HG03175 (cell line): ENCODE measurements at regions not wholly inside any gene's neighbourhood (a gene's known extent, or its start where the extent isn't known, plus 50 kb on each side); places are given as distances from the start of the nearest gene placed in this dataset.
A peak's percentile ranks its signal among the peaks of the same experiment; 100 is the strongest.

Source experiments
- ATAC-seq: cut with Tn5 transposase; IDR thresholded peaks from one replicate; pipeline ENCODE4 v1.9.1; 2021; ENCODE audit warnings: mild to moderate bottlenecking, moderate library complexity; ENCODE audit not compliant: unreplicated experiment

- no peak for ATAC-seq
Measured at GRCh38 chr3:21357241-21357640, 393.8 kb downstream of the ZNF385D start.

DNA sequence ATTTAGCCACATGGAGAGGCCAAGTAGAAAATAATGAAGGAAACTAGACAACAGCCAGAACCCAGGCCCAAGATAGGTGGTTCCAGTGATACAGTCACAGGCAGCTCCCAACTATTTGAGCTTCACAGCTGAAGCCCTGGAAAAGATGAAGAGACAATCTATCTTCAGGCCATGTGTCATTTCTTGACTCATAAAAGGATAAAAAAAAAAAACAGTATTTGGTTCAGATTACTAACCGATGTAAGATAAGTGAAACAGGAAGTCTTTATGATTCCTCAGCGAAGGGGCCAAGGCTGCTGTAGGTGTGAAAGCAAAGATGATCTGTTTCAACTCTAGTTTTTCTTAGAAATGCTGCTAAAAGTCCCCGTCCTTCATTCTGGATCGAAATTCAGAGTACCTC, 394.6 kb downstream of the ZNF385D start:
- no peak for ATAC-seq

DNA sequence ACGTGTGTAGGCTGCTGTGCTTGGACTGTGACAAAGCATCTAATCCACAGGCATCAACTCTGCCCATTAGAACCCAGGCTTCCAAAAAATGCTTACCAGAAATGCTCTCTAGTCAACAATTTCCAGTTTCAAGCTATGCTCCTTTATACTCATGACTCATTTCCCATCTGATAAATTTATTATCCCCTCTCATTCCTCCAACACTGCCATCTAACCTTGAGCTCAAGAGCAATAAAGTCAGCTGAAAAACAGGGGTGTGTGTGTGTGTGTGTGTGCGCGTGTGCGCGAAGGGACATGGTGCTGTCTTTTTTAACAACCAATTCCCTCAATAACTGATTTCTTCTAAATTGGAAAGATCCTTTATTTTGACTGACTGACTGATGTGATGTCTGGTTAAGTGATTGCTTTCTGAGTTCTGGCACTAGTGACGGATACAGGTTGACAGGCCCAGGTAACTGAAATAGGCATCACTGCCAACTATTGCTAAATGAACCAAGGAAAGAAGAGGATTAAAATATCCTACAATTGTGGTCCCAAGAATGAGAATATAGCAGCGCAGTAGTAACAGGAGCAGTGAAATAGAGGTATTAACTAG, 405.5 kb downstream of the ZNF385D start:
- ATAC-seq: no peak

- ATAC-seq: no peak
Measured at GRCh38 chr3:21331857-21332256, 419.2 kb downstream of the ZNF385D start.

- ATAC-seq: no peak
Measured at GRCh38 chr3:21331321-21331720, 419.7 kb downstream of the ZNF385D start.

DNA sequence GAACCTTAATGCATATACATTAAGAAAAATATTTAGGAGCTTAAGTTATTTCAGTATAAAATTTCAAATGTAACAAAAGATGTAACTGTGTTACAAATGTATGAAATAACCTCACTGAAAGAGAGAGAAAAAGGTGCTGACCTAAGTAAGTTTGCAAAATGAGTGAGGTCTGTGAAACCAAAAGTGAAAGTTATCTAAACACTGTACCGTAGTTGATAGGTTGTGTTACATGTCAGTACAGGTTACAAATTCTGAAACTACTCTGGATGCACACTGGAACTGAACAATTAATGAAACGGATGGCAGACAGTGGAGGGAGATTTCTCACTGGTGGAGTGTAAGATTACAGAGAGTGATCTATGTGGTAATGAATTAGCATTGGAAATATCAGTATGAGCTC, 420.7 kb downstream of the ZNF385D start:
- peak; percentile 70 for ATAC-seq

DNA sequence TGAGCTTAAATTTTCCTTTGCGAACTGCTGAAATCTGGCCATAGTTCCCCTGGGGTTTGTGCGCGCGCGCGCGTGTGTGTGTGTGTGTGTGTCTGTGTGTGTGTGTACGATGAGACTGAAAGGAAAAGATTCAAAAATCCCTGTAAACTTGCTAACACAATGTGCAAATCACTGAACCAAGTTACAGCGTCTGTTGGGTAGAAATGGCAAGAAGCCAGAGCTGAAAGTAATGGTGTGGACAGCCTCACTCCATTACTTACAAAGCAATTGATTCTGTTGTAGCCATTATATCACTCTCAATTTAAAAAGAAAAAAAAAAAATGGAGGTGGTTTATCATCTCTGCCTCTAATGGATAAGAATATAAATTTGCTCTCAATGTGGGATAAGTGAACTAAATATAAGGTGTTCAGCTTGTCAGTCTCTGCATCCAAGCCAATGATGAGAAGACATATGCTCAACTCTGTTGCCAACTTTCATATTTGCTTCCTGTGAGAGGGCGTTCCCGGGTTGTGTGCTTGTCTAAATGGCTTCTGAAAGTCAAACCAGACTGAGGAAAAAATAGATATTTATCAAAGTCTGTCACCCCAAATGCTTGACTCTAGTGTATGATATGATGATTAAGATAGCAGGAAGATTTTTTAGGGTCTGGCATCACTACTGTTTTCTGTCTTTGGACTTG, 422.2 kb downstream of the ZNF385D start:
- ATAC-seq: no peak

GRCh38 chr3:21326704-21327475, 424.1 kb downstream of the ZNF385D start:
- ATAC-seq: no peak

DNA sequence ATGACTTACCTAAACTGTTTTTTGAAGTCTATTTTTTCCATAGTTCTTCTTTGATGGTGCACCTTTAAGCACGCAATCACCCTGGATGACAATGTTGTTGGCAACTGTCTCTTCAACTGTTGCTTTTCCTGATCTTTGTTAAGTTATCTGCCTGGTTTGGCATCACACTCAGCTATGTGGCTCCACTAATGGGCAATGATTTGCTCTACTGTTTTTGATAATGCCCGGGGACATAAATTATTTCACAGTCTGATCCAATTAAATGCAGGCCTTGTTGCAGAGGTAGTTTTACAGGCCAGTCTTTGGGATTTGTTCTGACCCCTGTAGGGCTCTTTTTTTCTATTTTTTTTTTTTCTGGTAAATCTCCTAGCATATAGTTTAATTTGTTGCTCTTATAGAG, 436.3 kb downstream of the ZNF385D start:
- no peak for ATAC-seq

DNA sequence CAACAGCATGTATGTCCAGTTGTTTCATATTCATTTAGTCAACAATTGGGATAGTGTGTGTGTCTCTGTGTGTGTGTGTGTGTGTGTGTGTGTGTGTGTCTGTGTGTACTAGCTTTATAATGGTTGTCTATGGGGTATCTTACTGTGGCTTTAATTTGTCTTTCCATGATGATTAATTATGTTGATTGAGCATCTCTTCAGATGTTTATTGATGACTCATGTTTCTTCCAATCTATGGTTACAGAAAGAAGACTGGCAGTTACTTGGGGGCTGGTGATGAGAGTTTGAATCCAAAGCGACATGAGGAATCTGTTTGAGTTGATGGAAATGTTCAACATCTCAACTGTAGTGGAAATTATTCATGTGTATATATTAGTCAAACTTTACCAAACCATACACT, 440.1 kb downstream of the ZNF385D start:
- ATAC-seq: no peak

DNA sequence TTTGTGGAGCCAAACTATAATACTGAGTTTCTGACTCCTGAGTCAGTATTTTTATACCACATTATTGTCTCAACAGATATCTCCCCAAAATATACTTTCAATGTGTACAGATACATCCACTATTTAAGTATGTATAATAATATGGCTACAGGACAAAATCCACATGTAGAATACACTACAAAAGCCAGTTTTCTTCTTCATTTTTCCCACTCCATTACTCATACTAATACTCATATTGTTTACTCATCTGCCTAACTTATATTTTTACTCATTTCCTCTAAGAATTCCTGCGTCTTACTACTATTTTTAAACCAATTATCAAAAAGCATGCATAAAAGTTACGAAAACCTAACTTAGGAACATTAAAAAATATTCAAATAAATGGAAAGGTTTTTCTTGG, 440.8 kb downstream of the ZNF385D start:
- no peak for ATAC-seq

- ATAC-seq: no peak
Measured at GRCh38 chr3:21297304-21297703, 453.7 kb downstream of the ZNF385D start.

DNA sequence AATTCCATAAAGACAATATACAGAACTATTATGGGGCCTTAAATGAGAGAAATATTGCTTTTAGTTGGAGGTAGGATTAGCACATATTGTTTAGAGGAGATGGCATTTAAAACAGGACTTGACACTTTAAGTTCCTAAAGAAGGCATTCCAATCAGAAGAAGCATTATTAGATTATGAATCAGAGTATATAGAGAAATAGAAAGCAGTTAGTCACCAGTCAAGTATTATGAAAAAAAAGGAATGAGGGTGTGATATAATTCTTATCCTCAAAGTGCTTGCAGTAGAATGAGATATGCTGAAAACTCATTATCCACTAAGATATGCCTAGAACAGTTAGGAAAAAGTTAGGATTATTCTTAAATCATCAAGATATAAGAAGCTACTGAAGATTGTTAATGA, 456.2 kb downstream of the ZNF385D start:
- ATAC-seq: no peak

- no peak for ATAC-seq
Measured at GRCh38 chr3:21292971-21293370, 458.0 kb downstream of the ZNF385D start.

GRCh38 chr3:21290557-21290956, 460.5 kb downstream of the ZNF385D start:
- no peak for ATAC-seq

DNA sequence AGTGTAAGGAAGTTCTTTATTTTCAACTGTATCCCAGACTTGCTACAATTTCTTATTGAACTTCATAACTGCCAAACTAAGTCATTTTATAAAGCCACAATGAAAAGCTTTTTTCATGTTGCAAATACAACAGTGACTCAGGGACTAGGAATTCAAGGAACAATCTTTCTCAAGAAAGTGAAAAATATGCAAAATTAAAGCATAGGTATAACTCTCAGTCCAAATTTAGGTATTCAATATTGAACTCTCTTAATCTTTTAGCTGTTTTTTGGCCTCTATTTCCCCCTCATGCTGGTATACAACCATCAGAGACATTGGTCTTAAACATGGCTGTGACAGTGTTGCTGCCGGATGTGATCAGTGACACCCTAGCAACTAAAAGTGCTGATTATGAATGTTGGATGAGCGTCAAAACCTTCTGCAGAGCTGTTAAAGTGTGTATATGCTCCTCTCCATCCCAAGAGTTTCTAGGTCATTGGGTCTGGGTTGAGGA, 476.9 kb downstream of the ZNF385D start:
- no peak for ATAC-seq

GRCh38 chr3:21273259-21274025, 477.6 kb downstream of the ZNF385D start:
- no peak for ATAC-seq

GRCh38 chr3:21271606-21272016, 479.4 kb downstream of the ZNF385D start:
- no peak for ATAC-seq

DNA sequence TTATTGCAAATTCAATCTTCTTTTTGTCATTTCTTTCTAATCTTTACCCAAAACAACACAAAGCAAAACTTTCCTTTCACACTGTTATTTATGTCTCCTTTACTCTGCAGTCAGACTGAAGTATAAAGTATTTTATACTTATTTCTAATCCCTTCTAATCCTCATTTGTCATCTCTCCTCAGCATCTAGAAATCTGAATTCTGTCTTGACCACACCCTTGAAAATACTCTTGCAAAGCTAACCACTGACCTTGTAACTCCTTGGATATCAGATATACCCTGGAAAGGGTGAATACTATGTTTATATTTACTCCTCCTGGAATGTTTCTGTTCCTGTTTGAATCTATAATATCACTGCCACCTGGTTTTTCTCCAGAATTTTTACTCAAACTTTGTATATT, 481.1 kb downstream of the ZNF385D start:
- no peak for ATAC-seq

- no peak for ATAC-seq
Measured at GRCh38 chr3:21260507-21260906, 490.5 kb downstream of the ZNF385D start.

GRCh38 chr3:21259896-21260295, 491.1 kb downstream of the ZNF385D start:
- no peak for ATAC-seq
